SW480 (cell line): ENCODE measurements at regions not wholly inside any gene's neighbourhood (a gene's known extent, or its start where the extent isn't known, plus 50 kb on each side); places are given as distances from the start of the nearest gene placed in this dataset.

ENCODE experiments used
- DNase-seq: peaks from one replicate; pipeline ENCODE4 v3.0.0-alpha.2; 2016; ENCODE audit warnings: low spot score

GRCh38 chr5:175170899-175171298, 273.1 kb downstream of the DRD1 start:
- DNase-seq, result no peak

GRCh38 chr5:175168882-175169507, 275.0 kb downstream of the DRD1 start:
- no peak for DNase-seq

GRCh38 chr5:175166026-175166425, 278.0 kb downstream of the DRD1 start:
- no peak for DNase-seq

- no peak for DNase-seq
Observed at GRCh38 chr5:175163586-175164275, 280.3 kb downstream of the DRD1 start.

- no peak for DNase-seq
Observed at GRCh38 chr5:175162036-175162435, 281.9 kb downstream of the DRD1 start.

GRCh38 chr5:175159956-175160355, 284.0 kb downstream of the DRD1 start:
- DNase-seq, result no peak

GRCh38 chr5:175148636-175149172, 295.3 kb downstream of the DRD1 start:
- DNase-seq, result no peak

GRCh38 chr5:175146733-175147132, 297.2 kb downstream of the DRD1 start:
- DNase-seq, result no peak

GRCh38 chr5:175141421-175141820, 302.6 kb downstream of the DRD1 start:
- DNase-seq, result no peak

- DNase-seq, result no peak
Observed at GRCh38 chr5:175133185-175133584, 310.8 kb downstream of the DRD1 start.

GRCh38 chr5:175131432-175131831, 312.6 kb downstream of the DRD1 start:
- DNase-seq, result no peak

- no peak for DNase-seq
Observed at GRCh38 chr5:175129619-175130018, 314.4 kb downstream of the DRD1 start.

GRCh38 chr5:175129121-175129520, 314.9 kb downstream of the DRD1 start:
- DNase-seq, result no peak

GRCh38 chr5:175124821-175125220, 319.2 kb downstream of the DRD1 start:
- no peak for DNase-seq

GRCh38 chr5:175124251-175124813, 319.6 kb downstream of the DRD1 start:
- DNase-seq, result no peak

- no peak for DNase-seq
Observed at GRCh38 chr5:175123542-175123941, 320.4 kb downstream of the DRD1 start.

GRCh38 chr5:175121457-175121856, 322.5 kb downstream of the DRD1 start:
- DNase-seq, result no peak

GRCh38 chr5:175120412-175120811, 323.6 kb downstream of the DRD1 start:
- DNase-seq, result no peak

- DNase-seq, result no peak
Observed at GRCh38 chr5:175118700-175119309, 325.2 kb downstream of the DRD1 start.

- DNase-seq, result no peak
Observed at GRCh38 chr5:175116466-175117048, 327.4 kb downstream of the DRD1 start.

GRCh38 chr5:175115831-175116230, 328.2 kb downstream of the DRD1 start:
- no peak for DNase-seq

- DNase-seq, result no peak
Observed at GRCh38 chr5:175113947-175114346, 330.0 kb downstream of the DRD1 start.
